RPMI8226 (cell line): ENCODE measurements at regions not wholly inside any gene's neighbourhood (a gene's known extent, or its start where the extent isn't known, plus 50 kb on each side); places are given as distances from the start of the nearest gene placed in this dataset.

Experiments used
- DNase-seq: peaks from one replicate; pipeline ENCODE4 v3.0.0-alpha.2; 2015

DNA sequence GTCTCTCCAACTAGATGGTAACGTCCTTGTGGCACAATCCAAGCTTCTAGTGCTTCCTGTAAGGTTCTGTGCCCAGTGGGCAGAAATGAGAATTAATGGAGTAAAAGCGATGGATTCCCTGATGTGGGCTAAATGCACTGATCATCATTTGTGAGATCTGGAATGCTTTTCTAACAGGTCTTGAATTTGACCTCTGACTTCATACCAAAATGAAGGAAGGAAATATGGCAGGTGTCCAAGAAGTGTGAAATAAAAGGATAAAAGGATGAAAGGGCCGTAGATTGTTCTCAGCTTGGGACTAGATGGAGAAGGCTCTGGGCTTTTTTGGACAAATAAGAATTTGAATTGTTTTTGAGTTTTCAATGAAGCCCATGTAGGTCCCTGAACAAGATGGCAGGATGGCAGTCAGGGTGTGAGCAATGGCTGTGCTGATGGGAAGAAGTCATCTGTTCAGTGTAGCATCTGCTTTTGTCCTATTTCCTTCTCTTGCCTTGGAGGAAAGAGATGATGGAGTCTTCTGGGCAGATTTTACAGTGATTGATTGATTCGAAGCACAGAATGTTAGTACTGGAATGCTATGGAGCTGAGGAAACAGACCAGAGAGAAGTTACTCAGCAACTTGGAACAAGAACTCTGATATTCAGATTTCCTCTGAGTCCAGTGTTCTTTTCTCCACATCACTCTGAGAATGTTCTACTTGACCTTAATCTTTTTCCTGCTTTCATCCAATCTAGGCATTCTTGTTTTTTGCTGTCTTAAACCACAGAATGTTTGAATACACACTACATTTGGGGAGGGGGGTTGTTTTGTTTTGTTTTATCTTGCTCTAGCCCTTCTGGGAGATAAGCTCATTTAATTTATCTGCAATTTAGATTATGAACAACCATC is 286.0 kb downstream of the HLX start:
- DNase-seq: no peak

DNA sequence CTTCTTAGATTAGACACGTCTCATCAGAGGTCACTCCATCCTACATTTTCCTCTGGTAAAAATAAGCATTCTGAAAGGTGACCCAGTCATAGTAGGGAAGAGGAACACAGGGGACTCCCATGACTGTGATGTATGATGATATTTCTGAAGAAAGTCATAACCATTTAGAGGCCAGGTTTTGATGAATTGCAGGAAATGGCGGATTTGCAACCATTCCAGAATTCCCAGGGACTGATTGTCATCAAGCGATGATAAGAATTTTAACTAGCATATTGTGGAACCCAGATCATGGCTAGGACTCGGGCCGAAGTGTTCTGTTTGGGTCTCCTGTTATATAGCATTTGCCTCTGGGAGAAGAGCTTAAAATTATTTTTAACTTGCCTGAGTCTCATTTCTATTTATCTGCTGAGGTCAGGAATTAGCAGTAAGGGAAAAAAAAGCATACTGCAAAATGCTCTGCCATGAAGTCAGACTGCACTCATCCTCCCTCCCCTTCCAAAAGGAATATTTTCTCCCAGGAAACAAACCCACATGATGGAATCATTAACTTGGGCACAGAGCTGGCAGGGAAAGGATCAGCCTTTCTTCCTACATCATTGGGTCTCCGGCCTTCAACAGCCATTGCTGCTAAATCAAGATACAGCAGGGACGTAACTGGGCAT is 286.7 kb downstream of the HLX start:
- DNase-seq: no peak

DNA sequence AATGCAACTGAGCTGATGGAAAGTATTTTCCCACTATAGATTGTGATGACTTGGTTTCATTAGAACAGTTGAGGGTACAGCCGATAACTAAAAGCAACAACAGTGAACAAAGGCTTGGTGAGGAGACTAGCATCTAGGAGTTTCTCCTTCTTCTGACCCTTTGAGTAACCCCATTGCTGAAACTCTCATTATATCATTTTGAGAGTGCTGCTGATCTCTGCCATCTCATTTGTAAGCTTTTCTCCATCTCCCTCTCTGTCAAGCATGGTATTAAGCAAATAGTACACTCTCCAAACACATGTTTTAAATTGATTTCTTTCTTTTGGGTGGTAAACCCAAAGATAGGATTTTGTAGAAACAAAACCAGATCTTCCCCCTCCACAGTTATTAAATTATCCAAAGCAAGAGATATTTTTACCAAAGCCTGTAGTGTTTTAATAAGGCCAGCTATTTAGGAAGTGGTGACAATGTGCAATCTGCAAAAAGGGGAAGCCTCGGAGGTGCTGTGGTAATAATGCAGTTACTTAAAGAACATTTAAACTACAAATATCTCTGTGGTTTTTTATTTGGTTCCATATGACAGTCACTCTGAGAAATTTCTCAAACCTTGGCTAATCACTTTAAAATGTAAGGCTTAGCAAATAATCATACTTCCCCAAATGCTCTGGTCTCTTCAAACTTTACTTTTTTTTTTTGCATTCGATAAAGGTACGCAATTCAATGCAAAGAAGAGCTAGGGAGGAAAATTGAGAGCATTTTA is 287.5 kb downstream of the HLX start:
- DNase-seq: no peak

DNA sequence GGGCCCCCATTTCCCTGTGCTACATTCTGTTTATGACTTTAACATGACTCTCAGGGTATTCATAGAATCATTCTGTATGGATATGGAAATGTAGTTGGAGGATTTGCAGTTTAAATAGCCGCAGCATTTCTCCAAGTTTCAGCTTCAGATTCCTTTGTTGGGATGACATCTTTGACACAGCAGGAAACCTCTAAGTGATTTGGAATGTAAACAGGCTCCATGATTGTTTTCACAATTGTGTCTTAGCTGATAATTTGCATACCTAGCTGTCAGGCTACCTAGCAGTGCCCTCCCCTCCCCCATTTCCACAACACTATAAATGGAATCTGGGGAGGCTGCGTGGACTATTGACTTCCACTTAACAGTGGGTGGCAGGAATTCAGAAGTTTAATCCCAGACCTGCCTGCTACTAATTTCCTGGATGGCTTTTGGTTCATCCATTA is 290.2 kb downstream of the HLX start:
- no peak for DNase-seq

DNA sequence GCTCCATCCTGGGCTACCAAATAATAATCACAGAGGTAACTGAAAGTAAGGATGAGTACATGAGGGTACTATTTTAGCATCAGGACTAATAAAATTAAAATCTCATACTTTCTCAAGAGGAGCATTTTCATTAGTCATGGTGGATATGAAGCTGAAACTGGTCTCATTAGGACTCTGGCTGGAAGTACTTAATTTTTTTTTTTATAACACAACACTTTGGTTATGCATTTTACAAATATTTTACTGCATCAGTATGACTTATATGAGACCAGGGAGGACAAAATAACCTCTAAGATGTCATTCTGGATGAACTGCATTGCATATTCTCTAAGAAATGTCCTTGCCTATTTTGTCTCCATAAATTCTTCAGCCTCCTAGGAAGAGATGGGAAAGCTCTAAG is 290.9 kb downstream of the HLX start:
- no peak for DNase-seq

DNA sequence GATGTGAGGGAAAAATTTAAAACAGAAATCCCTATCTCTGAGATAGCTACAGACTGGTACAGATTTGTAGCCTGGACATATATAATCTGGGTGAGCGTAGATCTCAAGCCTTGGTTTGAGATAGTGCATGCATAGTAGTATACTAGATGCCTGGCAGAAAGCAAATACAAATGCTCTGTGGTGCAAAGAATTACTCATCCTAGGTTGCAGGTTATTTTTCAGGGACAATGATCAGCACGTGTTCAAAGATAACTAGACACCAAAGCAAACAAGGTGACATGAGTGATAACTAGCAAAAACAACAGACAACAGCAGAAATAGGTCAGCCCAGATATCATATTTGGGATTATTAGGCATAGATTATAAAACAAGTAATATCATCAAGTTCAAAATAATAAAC is 292.5 kb downstream of the HLX start:
- DNase-seq: no peak

DNA sequence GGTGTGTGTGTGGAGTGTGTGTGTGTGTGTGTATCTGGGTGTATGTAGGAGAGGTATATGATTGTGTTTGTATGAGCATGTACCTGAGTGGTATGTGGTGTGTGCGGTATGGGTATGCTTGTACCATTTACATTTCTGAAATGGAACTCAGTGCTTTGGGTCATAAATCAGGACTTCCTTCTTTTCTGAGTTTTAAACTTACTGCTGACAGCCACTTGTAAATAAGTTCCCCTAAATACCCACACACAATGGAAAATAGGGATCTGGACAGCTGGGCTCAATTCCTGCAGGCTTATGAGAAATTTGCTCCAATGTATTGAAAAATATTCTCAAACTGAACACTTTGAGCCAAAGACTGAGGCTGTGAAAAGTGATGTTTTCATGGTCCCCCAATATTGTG is 293.6 kb downstream of the HLX start:
- no peak for DNase-seq

DNA sequence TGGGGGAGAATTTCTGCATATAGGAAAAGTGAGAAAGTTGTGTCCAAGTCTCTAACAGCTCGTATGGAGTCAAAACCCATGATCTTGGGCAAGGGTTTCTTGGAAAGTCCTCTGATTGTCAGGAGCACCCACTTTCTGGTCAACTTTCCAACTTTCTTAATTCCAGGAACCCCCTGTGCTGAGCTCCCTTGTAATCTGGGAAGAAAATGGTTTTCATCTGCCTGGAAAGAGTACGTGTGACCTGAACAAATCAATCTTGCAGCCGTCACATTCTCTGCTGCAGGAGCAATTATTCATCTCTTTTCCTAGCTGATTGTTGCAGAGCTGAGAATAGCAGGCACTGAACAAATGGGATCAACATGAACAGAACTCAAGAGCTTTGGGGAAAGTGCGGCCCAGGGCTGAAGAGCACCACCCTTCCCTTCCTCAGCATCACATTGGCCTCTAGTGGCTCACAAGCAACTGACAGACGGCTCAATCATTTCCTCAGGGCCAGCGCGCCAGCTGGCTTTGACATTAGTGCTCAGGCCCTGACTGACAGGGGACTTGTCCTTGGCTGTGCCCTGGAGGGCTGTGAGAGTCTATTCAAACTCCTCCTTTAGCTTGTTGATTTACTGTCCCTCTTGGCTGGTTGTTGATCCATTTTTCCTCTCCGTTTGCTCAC is 295.2 kb downstream of the HLX start:
- DNase-seq: no peak

DNA sequence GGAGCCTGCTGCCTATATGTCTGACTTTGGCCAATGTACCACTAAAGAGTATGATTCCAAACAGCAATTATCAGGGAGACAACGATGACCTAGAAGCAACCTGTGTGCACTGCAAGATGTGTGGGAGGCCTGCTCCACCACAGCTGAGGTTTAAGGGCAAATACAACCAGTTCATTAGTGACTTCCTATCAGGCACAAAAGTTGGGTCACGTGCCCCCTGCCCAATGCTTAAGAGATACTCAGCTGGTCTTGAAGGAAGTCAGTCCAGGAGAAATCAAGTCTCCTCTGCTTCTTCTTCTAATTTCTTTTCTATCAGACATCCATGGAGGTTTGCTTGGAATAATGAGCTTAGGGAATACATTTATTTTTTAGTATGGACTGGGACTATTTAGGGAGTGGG is 296.0 kb downstream of the HLX start:
- no peak for DNase-seq

DNA sequence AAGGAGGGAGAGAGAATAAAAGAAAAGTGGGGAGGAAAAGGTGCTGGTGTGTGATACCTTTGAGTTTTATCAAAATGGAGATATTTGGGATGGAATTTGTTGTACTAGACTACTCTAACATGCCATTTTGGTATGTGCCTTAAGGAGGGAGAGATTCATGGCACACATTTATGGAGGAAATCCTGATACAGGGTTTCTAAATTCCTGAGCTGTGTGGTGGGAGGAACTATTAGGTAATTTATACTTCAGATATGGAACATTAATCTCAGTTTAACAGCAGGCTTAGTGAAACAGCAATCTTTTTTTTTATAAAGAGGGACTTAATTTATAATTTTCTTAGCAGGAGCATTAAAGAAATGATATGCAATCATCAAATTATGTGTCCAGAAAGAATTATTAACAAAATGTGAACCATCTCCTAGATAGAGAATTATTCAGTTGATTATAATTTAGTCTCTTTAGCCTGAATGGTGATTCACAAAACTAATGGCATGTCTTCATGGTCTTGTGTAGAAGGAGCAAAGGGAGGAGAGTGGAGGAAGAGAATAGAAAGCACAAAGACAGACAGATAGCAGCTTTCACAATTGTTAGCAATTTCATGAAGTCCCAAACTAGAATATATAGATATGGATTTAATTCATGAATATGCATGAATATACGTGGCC is 301.6 kb downstream of the HLX start:
- no peak for DNase-seq

DNA sequence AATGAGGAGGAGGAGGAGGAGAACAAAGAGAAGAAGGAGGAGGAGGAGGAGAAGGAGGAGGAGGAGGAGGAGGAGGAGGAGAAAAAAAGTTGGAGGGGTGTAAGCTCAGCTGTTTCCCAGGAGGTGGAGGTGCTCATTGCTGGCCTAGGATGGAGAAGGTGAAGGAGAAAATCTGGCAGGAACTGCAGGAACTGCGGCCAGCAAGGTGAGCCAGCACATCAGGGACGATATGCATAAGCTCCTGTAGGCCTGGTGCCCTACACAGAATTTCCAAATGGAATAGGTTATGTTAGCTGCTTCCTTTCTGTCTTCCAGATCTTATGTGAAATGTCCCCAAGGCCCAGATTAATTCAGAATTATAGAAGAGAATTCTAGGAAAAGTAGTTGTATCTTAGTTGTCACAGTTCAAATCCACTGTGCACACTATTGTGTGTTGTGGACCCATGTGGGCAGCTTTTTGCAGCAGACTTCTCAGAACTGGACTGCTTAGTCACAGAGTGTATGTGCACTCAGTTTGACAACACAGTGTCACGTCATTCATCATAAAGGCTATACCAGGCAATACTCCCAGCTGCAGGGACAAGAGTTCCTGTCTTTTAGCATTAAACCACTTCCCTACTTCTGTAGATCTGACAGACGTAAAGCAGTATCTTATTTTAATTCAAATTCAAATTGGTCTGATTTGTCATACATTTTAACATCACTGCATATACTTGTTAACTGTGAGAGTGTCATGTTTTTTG is 303.7 kb downstream of the HLX start:
- DNase-seq: no peak

DNA sequence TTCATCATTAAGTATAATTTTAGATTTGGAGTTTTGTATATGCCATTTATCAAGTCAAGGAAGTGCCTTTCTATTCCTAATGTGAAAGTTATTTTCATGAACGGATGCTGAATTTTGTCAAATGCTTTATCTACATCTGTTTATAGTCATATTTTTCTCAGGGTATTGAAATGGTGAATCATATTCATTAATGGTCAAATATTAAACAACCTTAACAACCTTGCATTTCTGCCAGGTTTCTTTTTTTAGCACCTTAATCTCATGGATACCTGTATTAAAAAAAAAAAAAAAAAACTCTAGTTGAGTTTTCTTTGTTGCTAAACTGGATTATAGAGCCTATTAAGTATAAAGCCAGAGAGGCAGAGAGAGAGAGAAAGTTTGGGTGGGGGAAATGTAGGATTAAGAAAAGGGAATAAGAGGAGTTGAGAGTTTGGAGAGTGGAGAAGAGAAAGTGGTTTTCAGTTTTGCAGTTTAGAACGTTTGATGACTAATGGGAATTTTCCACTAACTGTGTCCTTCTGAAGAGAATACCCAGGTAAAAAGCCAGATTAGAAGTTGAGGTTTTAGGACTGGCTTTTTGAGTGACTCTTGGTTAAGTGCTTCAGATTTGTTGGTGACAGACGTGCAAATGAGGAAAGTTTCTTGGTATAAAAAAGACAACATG is 305.0 kb downstream of the HLX start:
- DNase-seq: no peak

DNA sequence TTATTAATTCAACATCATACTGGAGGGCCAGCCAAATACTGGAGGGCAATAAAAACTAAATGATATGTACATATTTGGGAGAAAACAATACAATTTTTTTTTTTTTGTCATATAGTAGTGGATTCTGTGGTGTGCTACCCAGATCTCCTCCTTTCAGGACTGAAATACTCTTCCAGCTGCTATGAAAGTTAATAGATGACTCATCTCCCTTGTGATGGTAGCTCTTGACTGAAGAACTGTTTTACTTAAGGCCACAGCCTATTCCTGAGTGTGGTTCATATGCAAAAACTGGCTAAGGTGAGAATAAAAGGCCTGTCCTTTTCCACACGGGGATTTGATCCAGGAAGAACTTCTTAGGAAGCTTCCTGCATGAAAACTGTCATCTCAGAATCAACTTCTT is 307.9 kb downstream of the HLX start:
- no peak for DNase-seq

DNA sequence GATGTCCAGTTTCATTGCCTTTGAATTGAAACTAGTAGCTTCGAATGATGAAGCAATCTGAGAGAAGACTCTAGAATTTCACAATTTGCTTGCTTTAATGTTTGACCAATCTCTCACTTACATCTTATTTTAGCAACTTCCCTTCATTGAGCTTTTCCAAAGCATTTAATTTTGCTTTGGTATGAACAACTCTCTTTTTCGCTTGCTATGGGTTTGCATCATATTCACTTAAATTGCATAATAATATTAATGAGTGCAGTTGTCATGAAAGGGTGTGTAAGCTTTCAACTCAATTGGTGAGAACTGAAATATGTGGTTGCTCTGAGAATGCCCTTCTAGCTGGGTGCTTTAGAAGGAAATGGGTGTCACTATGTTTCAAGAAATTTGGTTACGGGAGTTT is 309.2 kb downstream of the HLX start:
- DNase-seq: no peak

DNA sequence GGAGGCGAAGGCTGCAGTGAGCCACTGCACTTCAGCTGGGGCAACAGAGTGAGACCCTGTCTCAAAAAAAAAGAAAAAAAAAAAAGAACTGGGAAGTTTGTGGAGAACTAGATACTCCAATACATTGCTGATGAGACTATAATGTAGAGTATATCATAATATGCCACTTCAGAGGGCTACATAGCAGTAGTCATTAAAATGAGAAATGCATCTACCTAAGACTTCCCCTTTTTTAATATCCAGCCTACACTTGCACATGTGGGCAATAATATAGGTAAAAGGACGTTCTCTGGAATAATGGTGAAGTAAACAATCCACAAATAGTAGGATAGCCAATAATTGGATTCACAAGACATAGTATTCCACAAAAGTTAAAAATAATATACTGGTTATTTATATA is 311.0 kb downstream of the HLX start:
- DNase-seq: no peak

DNA sequence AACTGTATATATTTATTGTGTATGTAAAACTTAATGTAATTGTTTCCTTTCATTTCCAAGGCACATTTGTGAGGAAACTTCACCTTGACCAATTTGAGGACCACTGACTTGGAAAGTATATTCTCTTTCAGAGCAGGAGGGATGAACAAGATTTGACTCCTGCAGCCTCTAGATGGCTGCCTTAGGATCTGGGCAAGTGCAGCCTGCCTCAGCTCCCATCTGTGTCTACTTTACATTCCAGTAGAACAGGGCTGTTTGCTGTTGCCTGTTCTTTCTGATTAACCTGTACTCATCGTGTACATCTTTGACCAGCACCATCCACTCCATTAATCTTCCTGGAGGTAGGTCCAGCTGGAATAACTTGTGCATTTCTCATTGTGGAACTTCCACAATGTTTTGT is 312.8 kb downstream of the HLX start:
- DNase-seq: no peak

DNA sequence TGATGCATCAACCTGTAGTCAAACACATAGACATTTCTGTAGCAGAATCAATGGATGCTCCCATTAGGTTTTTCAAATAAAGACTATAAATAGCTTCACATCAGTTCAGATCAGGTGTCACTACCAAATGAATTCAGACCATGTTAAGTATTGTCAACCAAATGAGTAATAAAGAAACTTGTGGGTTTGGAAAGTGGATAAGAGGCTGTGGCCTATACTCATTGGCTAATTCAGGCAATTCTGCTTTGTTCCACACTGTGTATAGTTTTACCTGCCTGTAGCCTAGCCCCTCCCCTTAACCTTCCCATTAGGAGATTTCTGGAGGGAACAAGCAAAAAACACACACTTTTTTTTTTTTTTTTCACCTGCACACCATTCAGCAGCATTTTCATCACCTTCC is 321.2 kb downstream of the HLX start:
- no peak for DNase-seq

DNA sequence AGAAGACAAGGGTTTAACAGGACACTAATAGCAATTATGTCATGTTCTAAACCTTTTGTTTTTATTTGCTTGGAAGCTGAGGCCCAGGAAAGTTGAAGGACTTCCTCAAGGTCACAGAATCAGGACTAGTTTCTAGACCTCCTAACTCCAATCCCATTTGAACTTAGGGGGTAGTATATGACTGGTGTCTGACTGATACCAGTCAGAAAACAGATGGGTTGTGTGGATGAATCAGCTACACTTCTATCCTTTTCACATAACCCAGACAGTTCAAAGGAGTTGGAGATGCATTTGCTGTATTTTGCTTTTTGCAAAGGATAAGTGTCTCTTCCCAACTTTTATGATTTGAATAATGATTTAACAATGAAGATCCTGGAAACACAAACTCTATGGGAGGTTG is 322.5 kb downstream of the HLX start:
- no peak for DNase-seq

DNA sequence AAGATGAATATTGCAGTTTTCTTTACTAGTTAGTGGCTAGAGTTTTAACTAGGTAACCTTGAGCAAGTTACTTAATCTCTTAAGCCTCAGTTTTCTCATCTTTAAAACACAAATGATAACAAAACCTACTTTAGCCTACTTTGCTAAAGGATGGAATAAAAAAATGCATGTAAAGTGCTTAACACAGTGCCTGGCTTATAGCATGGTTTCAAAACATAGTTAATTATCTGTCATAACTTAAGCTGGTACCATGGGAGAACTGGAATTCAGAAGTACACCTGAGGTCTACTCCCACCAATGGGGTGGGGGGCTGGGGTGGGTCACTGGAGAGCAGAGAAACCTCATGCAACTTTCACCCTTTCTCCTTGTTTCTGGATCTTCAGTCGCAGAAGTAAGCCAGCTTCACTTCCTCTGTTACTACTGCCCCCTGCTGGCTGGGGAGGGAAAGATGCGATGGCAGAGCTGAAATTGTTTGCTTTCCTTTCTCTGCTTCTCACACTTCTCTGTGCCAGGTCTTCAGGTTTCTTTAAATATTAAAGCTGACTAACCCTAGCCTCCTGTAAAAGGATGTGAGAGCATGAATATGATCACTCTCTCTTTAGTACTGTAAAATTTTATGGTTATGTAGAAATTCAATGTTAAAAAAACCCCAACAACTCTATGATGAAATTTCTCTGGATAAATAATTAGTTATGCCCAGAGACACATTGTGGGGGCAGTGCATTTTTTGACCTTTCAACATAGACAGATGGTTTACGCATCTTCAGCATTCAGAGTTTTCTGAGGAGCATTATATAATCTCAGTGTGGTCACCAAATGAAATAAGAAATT is 324.2 kb downstream of the HLX start:
- DNase-seq: peak; percentile 80

DNA sequence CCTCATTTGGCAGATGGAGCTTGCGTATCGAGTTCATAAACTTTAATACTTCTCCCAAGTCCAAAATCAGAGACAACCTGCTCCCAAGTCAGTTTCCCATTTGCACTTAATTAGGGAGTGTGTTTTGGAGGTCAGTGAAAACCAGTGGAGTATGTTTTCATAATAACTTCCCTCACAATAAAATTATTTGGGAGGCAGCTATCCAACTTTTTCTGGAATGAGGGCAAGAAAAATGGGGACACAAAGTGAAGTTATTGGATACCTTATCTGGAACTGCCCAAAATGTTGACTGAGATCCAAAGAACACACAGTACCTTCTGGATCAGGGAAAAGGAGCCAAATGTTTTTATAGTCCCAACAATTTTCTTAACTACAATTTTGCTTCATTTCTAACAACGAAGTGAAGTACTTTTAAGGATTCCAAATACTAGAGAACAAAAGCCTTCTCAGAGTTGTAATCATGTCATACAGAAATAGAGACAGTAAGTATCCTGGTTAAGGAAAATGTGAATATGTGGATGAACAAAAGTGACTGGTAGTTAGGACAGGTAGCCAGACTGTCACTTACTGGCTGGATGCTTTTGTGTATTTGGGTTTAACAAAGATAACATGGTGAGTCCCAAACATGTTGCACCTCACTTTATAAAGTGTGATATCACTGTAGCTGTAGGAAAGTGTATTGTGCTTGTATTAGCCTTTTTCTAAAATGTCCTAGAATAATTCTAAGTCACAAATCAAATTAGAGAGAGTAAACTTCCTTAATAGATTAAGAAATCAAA is 325.0 kb downstream of the HLX start:
- no peak for DNase-seq
